D721Med (cell line): ENCODE measurements at regions not wholly inside any gene's neighbourhood (a gene's known extent, or its start where the extent isn't known, plus 50 kb on each side); places are given as distances from the start of the nearest gene placed in this dataset.

Source experiments
- DNase-seq: peaks from one replicate; pipeline ENCODE4 v3.0.0; 2011; ENCODE audit warnings: low spot score; ENCODE audit not compliant: insufficient read length
- FAIRE-seq: peaks from 2 replicates; lab custom pipeline; 2011; peaks lifted over from hg19 to GRCh38; lab: Jason Lieb, UNC
- CTCF ChIP-seq: IDR thresholded peaks from 2 replicates; pipeline ENCODE4 v1.5.1; 2012; ENCODE audit warnings: mild to moderate bottlenecking, control low read depth; ENCODE audit not compliant: insufficient read depth; ENCODE audit errors: missing control alignments

DNA sequence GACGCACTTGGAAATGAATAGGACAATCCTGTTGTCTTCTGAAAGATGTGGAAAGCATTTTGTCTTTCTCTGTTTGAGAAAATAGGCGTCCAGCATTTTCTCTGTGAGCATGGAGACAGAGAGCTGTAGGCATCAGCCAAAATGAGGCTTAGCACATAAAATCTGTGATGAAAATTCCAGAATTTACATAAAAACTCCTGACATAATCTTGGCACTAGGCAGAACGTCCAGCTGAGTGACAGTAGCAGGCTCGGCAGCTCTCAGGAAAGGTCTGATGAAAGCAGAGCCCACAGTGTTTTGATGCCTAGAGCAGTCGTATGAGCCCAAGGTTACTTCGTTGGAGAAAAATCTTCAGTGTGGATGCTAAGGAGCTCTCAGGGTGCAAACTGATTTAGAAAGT is 543.3 kb upstream of the MAP3K7 start:
- no peak for TF ChIP-seq CTCF
- no peak for DNase-seq
- no peak for FAIRE-seq

GRCh38 chr6:91127752-91128151 is 540.9 kb upstream of the MAP3K7 start:
- TF ChIP-seq CTCF = no peak
- DNase-seq (no peak), FAIRE-seq (no peak)

DNA sequence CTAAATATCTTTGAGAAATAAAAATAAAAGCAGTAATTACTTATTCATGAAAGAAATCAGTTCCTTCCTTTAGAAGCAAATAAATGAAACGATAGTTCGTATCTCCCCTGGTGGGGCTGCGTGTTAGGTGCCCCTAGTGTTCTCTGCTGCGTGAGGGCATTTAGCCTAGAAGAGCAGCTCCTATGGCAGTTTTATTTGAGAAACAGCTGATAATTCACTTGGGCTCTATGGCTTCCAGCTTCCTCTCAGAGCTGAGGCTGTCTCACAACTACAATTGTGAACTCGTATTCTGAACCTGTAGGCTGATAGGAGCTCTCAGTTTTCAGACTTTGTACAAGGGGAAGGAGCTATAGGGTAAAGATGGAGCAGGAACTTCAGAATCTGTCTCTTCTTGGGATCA is 540.0 kb upstream of the MAP3K7 start:
- no peak for FAIRE-seq
- no peak for TF ChIP-seq CTCF
- no peak for DNase-seq

DNA sequence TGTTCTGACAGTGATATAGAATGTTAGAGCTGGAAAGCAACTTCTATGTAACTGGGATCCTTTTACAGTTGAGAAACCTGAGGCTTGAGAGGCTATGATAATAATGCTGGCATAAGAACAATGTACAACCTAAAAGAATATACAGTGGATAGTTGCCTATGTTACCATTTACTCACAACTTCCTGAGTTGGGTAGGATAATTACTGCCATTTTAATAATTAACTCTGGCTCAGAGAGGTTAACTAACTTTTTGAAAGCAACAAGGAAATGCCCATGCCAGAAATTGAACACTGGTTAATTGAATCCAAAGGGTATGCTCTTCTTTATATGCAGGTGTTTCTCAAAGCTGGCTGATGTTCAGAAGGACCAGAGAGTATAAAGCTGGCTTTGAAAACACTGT is 530.7 kb upstream of the MAP3K7 start:
- FAIRE-seq (no peak), DNase-seq (no peak)
- no peak for TF ChIP-seq CTCF

GRCh38 chr6:91114123-91114708 is 527.3 kb upstream of the MAP3K7 start:
- FAIRE-seq (no peak), DNase-seq (no peak)
- no peak for TF ChIP-seq CTCF

DNA sequence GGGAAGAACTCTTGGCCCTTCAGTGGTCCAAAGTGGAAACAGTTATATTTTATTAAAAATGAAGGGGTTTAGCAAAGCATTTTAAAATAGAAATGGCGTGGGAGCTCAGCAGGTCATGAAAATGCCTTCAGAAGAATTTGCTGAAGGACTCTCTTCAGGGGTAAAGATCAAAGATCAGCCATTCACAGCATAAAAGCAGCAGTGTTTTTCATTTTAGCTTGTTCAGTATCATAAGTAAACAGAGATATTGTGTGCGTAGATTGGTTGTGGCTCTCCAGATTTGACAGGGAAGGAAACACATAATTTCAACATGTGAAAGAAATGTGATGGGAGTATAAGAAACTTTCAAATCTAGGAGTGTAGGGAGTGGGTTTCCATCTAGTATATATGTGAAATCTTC is 519.2 kb upstream of the MAP3K7 start:
- DNase-seq (no peak), FAIRE-seq (no peak)
- no peak for TF ChIP-seq CTCF

- no peak for TF ChIP-seq CTCF
- DNase-seq = no peak
- FAIRE-seq = no peak
Measured at GRCh38 chr6:91105532-91105931, 518.7 kb upstream of the MAP3K7 start.
